IMR-90 (cell line): ENCODE measurements at regions not wholly inside any gene's neighbourhood (a gene's known extent, or its start where the extent isn't known, plus 50 kb on each side); places are given as distances from the start of the nearest gene placed in this dataset.

ENCODE experiments used
- ATAC-seq: fragments of 200-7000 bp; cut with Tn5 transposase; 2 replicates; pipeline ENCODE4 v1.9.1; 2020; ENCODE audit warnings: low read depth, mild to moderate bottlenecking, moderate library complexity
- BruUV-seq: library from RNA; stranded (reverse); fragments of 400-500 nt; replicated peaks from 2 replicates; lab custom pipeline; 2021; lab: Mats Ljungman, UMichigan
- CTCF ChIA-PET: fragments of 300-600 bp; formaldehyde crosslinking; extraction: SDS; loops from one replicate; lab custom pipeline; 2021; ENCODE audit warnings: antibody characterized with exemption; lab: Yijun Ruan, JAX
- POLR2A ChIA-PET: fragments of 300-600 bp; sonication (Branson Sonifier 250); formaldehyde crosslinking; loops from one replicate; lab custom pipeline; 2022; ENCODE audit warnings: antibody characterized with exemption; ENCODE audit not compliant: unreplicated experiment; lab: Charles Lee
- DNase-seq: peaks from one replicate; pipeline ENCODE4 v3.0.0; 2013
- H2AFZ ChIP-seq: replicated peaks from 2 replicates; pipeline ENCODE3; 2013; ENCODE audit warnings: low read length, mild to moderate bottlenecking; ENCODE audit not compliant: poor library complexity
- H2AK5ac ChIP-seq: 2 replicates; pipeline ENCODE4 v1.6.1; 2013; ENCODE audit warnings: low read depth, low read length, inconsistent platforms
- H2AK9ac ChIP-seq: replicated peaks from 2 replicates; pipeline ENCODE3; 2013; ENCODE audit warnings: mild to moderate bottlenecking, low read depth, low read length, moderate library complexity; ENCODE audit not compliant: poor library complexity
- H2BK120ac ChIP-seq: 2 replicates; pipeline ENCODE4 v1.6.1; 2013; ENCODE audit warnings: low read depth, low read length, inconsistent platforms
- H2BK15ac ChIP-seq: 3 replicates; pipeline ENCODE4 v1.6.1; 2013; ENCODE audit warnings: low read depth, low read length, inconsistent platforms
- H2BK20ac ChIP-seq: 2 replicates; pipeline ENCODE4 v1.6.1; 2013; ENCODE audit warnings: low read depth, mild to moderate bottlenecking, inconsistent platforms, low read length, moderate library complexity
- H2BK5ac ChIP-seq: 2 replicates; pipeline ENCODE4 v1.6.1; 2013; ENCODE audit warnings: mild to moderate bottlenecking, low read depth, low read length, inconsistent platforms; ENCODE audit not compliant: poor library complexity, severe bottlenecking
- H3K14ac ChIP-seq: replicated peaks from 2 replicates; pipeline ENCODE4 v1.6.1; 2013; ENCODE audit warnings: low read depth, low read length, inconsistent platforms
- H3K18ac ChIP-seq: 2 replicates; pipeline ENCODE4 v1.6.1; 2013; ENCODE audit warnings: low read depth, low read length, control low read depth
- H3K23ac ChIP-seq: 2 replicates; pipeline ENCODE4 v1.6.1; 2013; ENCODE audit warnings: low read depth, low read length, inconsistent platforms
- H3K27ac ChIP-seq: 2 replicates; pipeline ENCODE4 v1.5.1; 2013; ENCODE audit warnings: mild to moderate bottlenecking, control low read depth, low read length; ENCODE audit not compliant: insufficient read depth
- H3K27me3 ChIP-seq: 2 replicates; pipeline ENCODE4 v1.6.1; 2013; ENCODE audit warnings: low read length; ENCODE audit not compliant: control insufficient read depth, insufficient read depth
- H3K36me3 ChIP-seq: 2 replicates; pipeline ENCODE4 v1.6.1; 2013; ENCODE audit warnings: low read length, mixed read lengths; ENCODE audit not compliant: control insufficient read depth, insufficient read depth
- H3K4ac ChIP-seq: 2 replicates; pipeline ENCODE4 v1.6.1; 2013; ENCODE audit warnings: low read depth, low read length, inconsistent platforms
- H3K4me1 ChIP-seq: 2 replicates; pipeline ENCODE4 v1.6.1; 2013; ENCODE audit warnings: low read length, mixed read lengths; ENCODE audit not compliant: control insufficient read depth, insufficient read depth
- H3K4me2 ChIP-seq: 2 replicates; pipeline ENCODE4 v1.6.1; 2013; ENCODE audit warnings: low read depth, mild to moderate bottlenecking, control low read depth, low read length, moderate library complexity
- H3K4me3 ChIP-seq: 2 replicates; pipeline ENCODE4 v1.5.1; 2013; ENCODE audit warnings: low read depth, mild to moderate bottlenecking, control low read depth, low read length, moderate library complexity; ENCODE audit not compliant: insufficient read depth
- H3K56ac ChIP-seq: 2 replicates; pipeline ENCODE4 v1.6.1; 2013; ENCODE audit warnings: low read length, inconsistent platforms; ENCODE audit not compliant: insufficient read depth; ENCODE audit errors: extremely low read depth
- H3K79me1 ChIP-seq, 2 experiments: 2 replicates each; pipeline ENCODE4 v1.6.1; 2013; ENCODE audit warnings: low read length in 2 of 2, inconsistent platforms in 1 of 2, low read depth in 1 of 2
- H3K9ac ChIP-seq: 2 replicates; pipeline ENCODE4 v1.6.1; 2013; ENCODE audit warnings: low read depth, low read length, control low read depth
- H3K9me1 ChIP-seq: 2 replicates; pipeline ENCODE4 v1.6.1; 2013; ENCODE audit warnings: low read length, inconsistent platforms; ENCODE audit not compliant: insufficient read depth
- H3K9me3 ChIP-seq: 2 replicates; pipeline ENCODE4 v1.6.1; 2013; ENCODE audit warnings: low read length; ENCODE audit not compliant: control insufficient read depth, insufficient read depth
- H4K20me1 ChIP-seq: 2 replicates; pipeline ENCODE4 v1.6.1; 2013; ENCODE audit warnings: low read length, inconsistent platforms; ENCODE audit not compliant: insufficient read depth
- H4K5ac ChIP-seq: 2 replicates; pipeline ENCODE4 v1.6.1; 2013; ENCODE audit warnings: mild to moderate bottlenecking, low read depth, low read length, control low read depth
- H4K8ac ChIP-seq, 2 experiments: 2 replicates each; pipeline ENCODE4 v1.6.1; 2013; ENCODE audit warnings: low read depth in 2 of 2, low read length in 2 of 2, control low read depth in 1 of 2, inconsistent platforms in 1 of 2
- H4K91ac ChIP-seq: 2 replicates; pipeline ENCODE4 v1.6.1; 2013; ENCODE audit warnings: low read depth, low read length, inconsistent platforms; ENCODE audit not compliant: insufficient read depth
- CTCF ChIP-seq: conservative IDR thresholded peaks from 2 replicates; pipeline ENCODE4 v1.5.1; 2012; ENCODE audit warnings: mild to moderate bottlenecking, low read depth, low read length, improper control_type of control experiment
- ELK1 ChIP-seq: fragments of 150-350 bp; IDR thresholded peaks from 2 replicates; pipeline ENCODE4 v1.6.1; 2016; ENCODE audit warnings: low read depth, mild to moderate bottlenecking, low read length, moderate library complexity, borderline replicate concordance
- MAFK ChIP-seq: IDR thresholded peaks from 2 replicates; pipeline ENCODE4 v1.6.1; 2012; ENCODE audit warnings: low read depth, low read length, improper control_type of control experiment
- RAD21 ChIP-seq: IDR thresholded peaks from 2 replicates; pipeline ENCODE4 v1.6.1; 2012; ENCODE audit warnings: low read length, improper control_type of control experiment
- RFX5 ChIP-seq: IDR thresholded peaks from 2 replicates; pipeline ENCODE4 v1.8.0; 2012; ENCODE audit warnings: low read depth, mild to moderate bottlenecking, low read length, moderate library complexity
- SMC3 ChIP-seq: fragments of 150-350 bp; IDR thresholded peaks from 2 replicates; pipeline ENCODE4 v1.6.1; 2016; ENCODE audit warnings: low read depth, mild to moderate bottlenecking, antibody characterized with exemption, low read length, moderate library complexity
- WGBS, 2 experiments: methylation state at CpG; one replicate each; pipeline versions ENCODE4 v1.1.5 to v1.1.7; 2013; ENCODE audit warnings: missing lambda C conversion rate in 2 of 2; ENCODE audit not compliant: insufficient read length in 1 of 2; ENCODE audit errors: extremely low coverage in 2 of 2; 5-methylcytosine and 5-hydroxymethylcytosine counted together
- dilution Hi-C: fragments of 300-500 bp; cut with HindIII; formaldehyde crosslinking; loops from one replicate; pipeline ENCODE4 v1.14.3; 2018; ENCODE audit warnings: low sequenced_read_pairs; ENCODE audit not compliant: unreplicated experiment
- in situ Hi-C: fragments of 300-500 bp; cut with MboI; formaldehyde crosslinking; loops from 3 replicates; pipeline ENCODE4 v1.14.3; 2019; ENCODE audit warnings: low sequenced_read_pairs, inconsistent platforms, mixed read lengths
- intact Hi-C: fragments of 100-400 bp; cut with micrococcal nuclease; formaldehyde crosslinking; loops from 2 replicates; pipeline ENCODE4 v1.10.0; 2022

- H3K56ac ChIP-seq, result no peak overlapping the region
- ChIA-PET POLR2A (no interaction called here), CTCF (no interaction called here)
- no peaks in the 10 kb centered on the region for H3K36me3 ChIP-seq
- H3K4ac ChIP-seq, result no peak overlapping the region
- no peak for TF ChIP-seq RAD21
- TF ChIP-seq SMC3, result no peak
- no peak for TF ChIP-seq CTCF
- no peak for TF ChIP-seq RFX5
- no peak for TF ChIP-seq ELK1
- no peak for TF ChIP-seq MAFK
- H2BK5ac ChIP-seq, result no peak overlapping the region
- no peaks in the 10 kb centered on the region for H3K27me3 ChIP-seq
- no peak overlapping the region for H3K4me2 ChIP-seq
- DNase-seq (no peak), ATAC-seq (no peak)
- H3K18ac ChIP-seq, result no peak overlapping the region
- no peak overlapping the region for H4K5ac ChIP-seq
- no peaks in the 10 kb centered on the region for H3K9me1 ChIP-seq
- H2BK15ac ChIP-seq, result no peak overlapping the region
- H2BK20ac ChIP-seq, result no peak overlapping the region
- H2AFZ ChIP-seq, result no peak overlapping the region
- no peak overlapping the region for H4K8ac ChIP-seq
- no peak overlapping the region for H2BK120ac ChIP-seq
- intact Hi-C loops, result no loop called here
- H2AK5ac ChIP-seq, result no peak overlapping the region
- H4K20me1 ChIP-seq, result no peaks in the 10 kb centered on the region
- H3K4me1 ChIP-seq, result no peaks in the 10 kb centered on the region
- H3K27ac ChIP-seq, result no peak overlapping the region
- in situ Hi-C loops, result loop anchor here (25.0 kb wide), 1 partner anchor 517 kb away; no protein-coding TSS in a partner anchor
- no peaks in the 10 kb centered on the region for H3K9me3 ChIP-seq
- no TSS peak for BruUV-seq
- H3K14ac ChIP-seq, result no peak overlapping the region
- no peak overlapping the region for H4K91ac ChIP-seq
- H3K79me1 ChIP-seq, result no peaks in the 10 kb centered on the region
- H3K23ac ChIP-seq, result no peak overlapping the region
- H3K9ac ChIP-seq, result no peak overlapping the region
- no peak overlapping the region for H3K4me3 ChIP-seq
- no CpG with 5 or more reads among the region's 1 CpG for WGBS, 2 experiments
- no peak overlapping the region for H2AK9ac ChIP-seq
- dilution Hi-C loops, result no loop called here
Observed at GRCh38 chrX:26670521-26670920, 454.6 kb downstream of the MAGEB5 start.
